GM23338 (cell line): ENCODE measurements at regions not wholly inside any gene's neighbourhood (a gene's known extent, or its start where the extent isn't known, plus 50 kb on each side); places are given as distances from the start of the nearest gene placed in this dataset.

ENCODE experiments used
- ATAC-seq: fragments of 200-7000 bp; cut with Tn5 transposase; 3 replicates; pipeline ENCODE4 v1.9.1; 2020
- DNase-seq: peaks from one replicate; pipeline ENCODE4 v3.0.0-alpha.2; 2015; ENCODE audit warnings: low spot score
- H2AFZ ChIP-seq: fragments of 200-600 bp; sonication (generic); 2 replicates; pipeline ENCODE4 v1.8.0; 2016; ENCODE audit warnings: antibody characterized with exemption, mild to moderate bottlenecking, moderate library complexity
- H3F3A ChIP-seq: fragments of 200-600 bp; sonication (generic); replicated peaks from 2 replicates; pipeline ENCODE4 v1.8.0; 2017; ENCODE audit warnings: antibody characterized with exemption, mixed run types, low read depth
- H3K27ac ChIP-seq: fragments of 200-600 bp; sonication (generic); 2 replicates; pipeline ENCODE4 v1.6.1; 2016; ENCODE audit warnings: low read depth
- H3K27me3 ChIP-seq: fragments of 200-600 bp; sonication (generic); 2 replicates; pipeline ENCODE4 v1.8.0; 2016; ENCODE audit warnings: mild to moderate bottlenecking, mixed run types, moderate library complexity; ENCODE audit not compliant: insufficient read depth
- H3K36me3 ChIP-seq: fragments of 200-600 bp; sonication (generic); 2 replicates; pipeline ENCODE4 v1.8.0; 2016; ENCODE audit warnings: mild to moderate bottlenecking; ENCODE audit not compliant: insufficient read depth
- H3K4me1 ChIP-seq: fragments of 200-600 bp; sonication (generic); 2 replicates; pipeline ENCODE4 v1.8.0; 2016; ENCODE audit warnings: mild to moderate bottlenecking, moderate library complexity; ENCODE audit not compliant: insufficient read depth
- H3K4me2 ChIP-seq: fragments of 200-600 bp; sonication (generic); 2 replicates; pipeline ENCODE4 v1.7.1; 2017; ENCODE audit warnings: mixed run types
- H3K4me3 ChIP-seq: fragments of 200-600 bp; sonication (generic); 2 replicates; pipeline ENCODE4 v1.6.1; 2016; ENCODE audit warnings: mixed run types
- H3K79me2 ChIP-seq: fragments of 200-600 bp; sonication (generic); replicated peaks from 2 replicates; pipeline ENCODE4 v1.8.0; 2017; ENCODE audit warnings: mild to moderate bottlenecking; ENCODE audit not compliant: insufficient read depth
- H3K9me2 ChIP-seq: fragments of 200-600 bp; sonication (generic); 2 replicates; pipeline ENCODE4 v1.8.0; 2017; ENCODE audit not compliant: insufficient read depth
- H4K20me1 ChIP-seq: fragments of 200-600 bp; sonication (generic); replicated peaks from 2 replicates; pipeline ENCODE4 v1.8.0; 2017; ENCODE audit warnings: mild to moderate bottlenecking; ENCODE audit not compliant: insufficient read depth
- H3K27ac Mint-ChIP-seq: 2 replicates; pipeline ENCODE4 v1.8.0; 2020; ENCODE audit warnings: inconsistent platforms, mild to moderate bottlenecking, moderate library complexity, mixed read lengths
- H3K27me3 Mint-ChIP-seq: 3 replicates; pipeline ENCODE4 v1.8.0; 2022; ENCODE audit warnings: low read depth, mild to moderate bottlenecking, moderate library complexity, mixed read lengths, inconsistent platforms; ENCODE audit not compliant: insufficient read depth, poor library complexity
- H3K36me3 Mint-ChIP-seq: 3 replicates; pipeline ENCODE4 v1.8.0; 2021; ENCODE audit warnings: low read depth, mild to moderate bottlenecking, inconsistent platforms, moderate library complexity, mixed read lengths
- H3K4me1 Mint-ChIP-seq: 3 replicates; pipeline ENCODE4 v1.8.0; 2020; ENCODE audit warnings: mild to moderate bottlenecking, inconsistent platforms, mixed read lengths
- H3K4me3 Mint-ChIP-seq: 3 replicates; pipeline ENCODE4 v1.8.0; 2021; ENCODE audit warnings: moderate library complexity, mild to moderate bottlenecking, inconsistent platforms, mixed read lengths
- H3K9me3 Mint-ChIP-seq: 3 replicates; pipeline ENCODE4 v1.8.0; 2020; ENCODE audit warnings: moderate library complexity, mild to moderate bottlenecking, inconsistent platforms, mixed read lengths
- CREB1 ChIP-seq: fragments of 250-450 bp; sonication (Bioruptor Pico); IDR thresholded peaks from 2 replicates; pipeline ENCODE4 v1.5.0; 2020; ENCODE audit warnings: low read depth, mild to moderate bottlenecking, moderate library complexity
- CTCF ChIP-seq, 2 experiments: fragments of 200-600 bp in 1 of 2; sonication (generic) in 1 of 2; conservative IDR thresholded peaks; 2 replicates each; pipeline versions ENCODE4 v1.5.1 to v1.6.1; 2016 to 2017; ENCODE audit warnings: antibody characterized with exemption in 2 of 2, low read depth in 2 of 2, mild to moderate bottlenecking in 2 of 2, moderate library complexity in 1 of 2
- ETS1 ChIP-seq: IDR thresholded peaks from 2 replicates; pipeline ENCODE4 v1.6.1; 2016; ENCODE audit warnings: antibody characterized with exemption
- EZH2 ChIP-seq: fragments of 200-600 bp; sonication (generic); IDR thresholded peaks from one replicate; pipeline ENCODE4 v1.8.0; 2017; ENCODE audit warnings: antibody characterized with exemption, mild to moderate bottlenecking, low read depth; ENCODE audit not compliant: unreplicated experiment
- EZH2phosphoT487 ChIP-seq: fragments of 200-600 bp; sonication (generic); IDR thresholded peaks from one replicate; pipeline ENCODE4 v1.8.1; 2018; ENCODE audit warnings: antibody characterized with exemption; ENCODE audit not compliant: unreplicated experiment
- JUNB ChIP-seq: IDR thresholded peaks from one replicate; pipeline ENCODE4 v1.6.1; 2016; ENCODE audit warnings: antibody characterized with exemption; ENCODE audit not compliant: unreplicated experiment
- NANOG ChIP-seq: IDR thresholded peaks from 2 replicates; pipeline ENCODE4 v1.6.1; 2016; ENCODE audit warnings: antibody characterized with exemption, borderline replicate concordance
- POLR2AphosphoS5 ChIP-seq: IDR thresholded peaks from 2 replicates; pipeline ENCODE4 v1.6.1; 2016; ENCODE audit warnings: antibody characterized with exemption, low read depth
- STAT1 ChIP-seq: IDR thresholded peaks from one replicate; pipeline ENCODE4 v1.6.1; 2016; ENCODE audit warnings: antibody characterized with exemption; ENCODE audit not compliant: unreplicated experiment
- ZNF114 ChIP-seq: fragments of 250-450 bp; sonication (Bioruptor Pico); IDR thresholded peaks from 2 replicates; pipeline ENCODE4 v1.5.0; 2020; ENCODE audit warnings: mild to moderate bottlenecking, moderate library complexity
- ZNF331 ChIP-seq: fragments of 250-450 bp; sonication (Bioruptor Pico); IDR thresholded peaks from 2 replicates; pipeline ENCODE4 v1.5.0; 2020; ENCODE audit warnings: low read depth, mild to moderate bottlenecking, moderate library complexity
- ZNF462 ChIP-seq: fragments of 250-450 bp; sonication (Bioruptor Pico); IDR thresholded peaks from 2 replicates; pipeline ENCODE4 v1.5.0; 2020; ENCODE audit warnings: mild to moderate bottlenecking, moderate library complexity
- TF ChIP-seq, protein P1 (sequence below): IDR thresholded peaks from one replicate; pipeline ENCODE4 v1.6.1; 2018; ENCODE audit warnings: antibody characterized with exemption; ENCODE audit not compliant: unreplicated experiment

- H3K36me3 ChIP-seq, result no peaks in the 10 kb centered on the region
- Mint-ChIP-seq H3K27me3 (peaks cover 5% of the 10 kb centered on the region), H3K4me3 (no peak overlapping the region), H3K27ac (no peak overlapping the region), H3K9me3 (peaks cover 7% of the 10 kb centered on the region), H3K4me1 (no peaks in the 10 kb centered on the region; the same call in 1 of the 3 replicates), H3K36me3 (peaks cover 3% of the 10 kb centered on the region; the same call in 2 of the 3 replicates)
- no peaks in the 10 kb centered on the region for H3F3A ChIP-seq
- DNase-seq (no peak), ATAC-seq (no peak)
- H4K20me1 ChIP-seq, result no peaks in the 10 kb centered on the region
- H3K4me1 ChIP-seq, result no peaks in the 10 kb centered on the region
- TF ChIP-seq ZNF331 (CRISPR knock-in tag) (no peak), CREB1 (CRISPR knock-in tag) (no peak), STAT1 (no peak), EZH2phosphoT487 (no peak), ZNF462 (CRISPR knock-in tag) (no peak), ZNF114 (CRISPR knock-in tag) (no peak), EZH2 (no peak), NANOG (no peak), ETS1 (no peak), JUNB (no peak), CTCF (conservative IDR thresholded peaks at IDR 0.05; ENCODE audit: low read depth in 2 of 2) (no peak), POLR2AphosphoS5 (no peak)
- TF ChIP-seq, protein P1, sequence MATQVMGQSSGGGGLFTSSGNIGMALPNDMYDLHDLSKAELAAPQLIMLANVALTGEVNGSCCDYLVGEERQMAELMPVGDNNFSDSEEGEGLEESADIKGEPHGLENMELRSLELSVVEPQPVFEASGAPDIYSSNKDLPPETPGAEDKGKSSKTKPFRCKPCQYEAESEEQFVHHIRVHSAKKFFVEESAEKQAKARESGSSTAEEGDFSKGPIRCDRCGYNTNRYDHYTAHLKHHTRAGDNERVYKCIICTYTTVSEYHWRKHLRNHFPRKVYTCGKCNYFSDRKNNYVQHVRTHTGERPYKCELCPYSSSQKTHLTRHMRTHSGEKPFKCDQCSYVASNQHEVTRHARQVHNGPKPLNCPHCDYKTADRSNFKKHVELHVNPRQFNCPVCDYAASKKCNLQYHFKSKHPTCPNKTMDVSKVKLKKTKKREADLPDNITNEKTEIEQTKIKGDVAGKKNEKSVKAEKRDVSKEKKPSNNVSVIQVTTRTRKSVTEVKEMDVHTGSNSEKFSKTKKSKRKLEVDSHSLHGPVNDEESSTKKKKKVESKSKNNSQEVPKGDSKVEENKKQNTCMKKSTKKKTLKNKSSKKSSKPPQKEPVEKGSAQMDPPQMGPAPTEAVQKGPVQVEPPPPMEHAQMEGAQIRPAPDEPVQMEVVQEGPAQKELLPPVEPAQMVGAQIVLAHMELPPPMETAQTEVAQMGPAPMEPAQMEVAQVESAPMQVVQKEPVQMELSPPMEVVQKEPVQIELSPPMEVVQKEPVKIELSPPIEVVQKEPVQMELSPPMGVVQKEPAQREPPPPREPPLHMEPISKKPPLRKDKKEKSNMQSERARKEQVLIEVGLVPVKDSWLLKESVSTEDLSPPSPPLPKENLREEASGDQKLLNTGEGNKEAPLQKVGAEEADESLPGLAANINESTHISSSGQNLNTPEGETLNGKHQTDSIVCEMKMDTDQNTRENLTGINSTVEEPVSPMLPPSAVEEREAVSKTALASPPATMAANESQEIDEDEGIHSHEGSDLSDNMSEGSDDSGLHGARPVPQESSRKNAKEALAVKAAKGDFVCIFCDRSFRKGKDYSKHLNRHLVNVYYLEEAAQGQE, result no peak
- H3K9me2 ChIP-seq, result peaks cover 18% of the 10 kb centered on the region
- H3K4me3 ChIP-seq, result no peak overlapping the region
- H3K79me2 ChIP-seq, result no peaks in the 10 kb centered on the region
- no peak overlapping the region for H3K4me2 ChIP-seq
- no peak overlapping the region for H3K27ac ChIP-seq
- no peaks in the 10 kb centered on the region for H3K27me3 ChIP-seq
- no peak overlapping the region for H2AFZ ChIP-seq
These were observed 127.9 kb upstream of the TMPRSS2 start for GRCh38 chr21:41635874-41636273.
